ENCODE measurements at regions not wholly inside any gene's neighbourhood (a gene's known extent, or its start where the extent isn't known, plus 50 kb on each side); places are given as distances from the start of the nearest gene placed in this dataset.
A peak's percentile ranks its signal among the peaks of the same experiment; 100 is the strongest.

DNA sequence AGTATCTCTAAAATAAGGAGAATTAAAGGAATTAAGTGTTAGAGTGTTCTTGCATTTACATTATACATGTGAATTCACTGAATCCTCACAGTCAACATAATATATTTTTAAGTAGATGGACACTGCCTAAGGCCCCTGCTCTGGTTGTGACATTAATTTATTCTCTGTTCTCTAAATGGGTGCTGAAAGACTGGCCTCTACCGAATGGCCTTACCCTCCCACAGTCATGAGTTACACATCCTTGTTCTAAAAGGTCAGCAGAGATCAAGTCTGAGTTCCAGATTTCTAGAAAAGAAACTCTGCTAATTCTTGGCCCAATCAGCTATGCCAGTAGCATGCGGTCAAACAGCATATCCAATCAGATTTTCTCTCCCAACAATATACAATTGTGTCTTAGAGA is 193.2 kb downstream of the TM2D1 start:
- no peak for TF ChIP-seq CTCF (IDR thresholded peaks at IDR 0.05; ENCODE audit: unreplicated experiment in 3 of 3)
- H3K4me1 Mint-ChIP-seq, result no peaks in the 10 kb centered on the region
- no peak overlapping the region for H3K27ac Mint-ChIP-seq
- H3K4me3 Mint-ChIP-seq, result no peak overlapping the region
- no peaks in the 10 kb centered on the region for H3K36me3 Mint-ChIP-seq (ENCODE audit: low read depth)
- peaks cover 4% of the 10 kb centered on the region for H3K27me3 Mint-ChIP-seq (ENCODE audit: low read depth)
- no peaks in the 10 kb centered on the region for H3K9me3 Mint-ChIP-seq

GRCh38 chr1:61523893-61524605 is 200.9 kb downstream of the TM2D1 start:
- Mint-ChIP-seq H3K9me3 (no peaks in the 10 kb centered on the region), H3K27me3 (ENCODE audit: low read depth) (peaks cover 4% of the 10 kb centered on the region), H3K4me1 (peaks cover 20% of the 10 kb centered on the region), H3K36me3 (ENCODE audit: low read depth) (no peaks in the 10 kb centered on the region), H3K4me3 (no peak overlapping the region), H3K27ac (peak overlapping the region in 2 of 3 experiments; percentile 47 to 49)
- no peak for TF ChIP-seq CTCF (IDR thresholded peaks at IDR 0.05; ENCODE audit: unreplicated experiment in 3 of 3)

- Mint-ChIP-seq H3K4me1 (peaks cover 20% of the 10 kb centered on the region), H3K36me3 (ENCODE audit: low read depth) (no peaks in the 10 kb centered on the region), H3K9me3 (no peaks in the 10 kb centered on the region), H3K27ac (no peak overlapping the region), H3K4me3 (no peak overlapping the region), H3K27me3 (ENCODE audit: low read depth) (peaks cover 3% of the 10 kb centered on the region)
- TF ChIP-seq CTCF (IDR thresholded peaks at IDR 0.05; ENCODE audit: unreplicated experiment in 3 of 3), result no peak
These were observed 201.7 kb downstream of the TM2D1 start for GRCh38 chr1:61523229-61523628.

GRCh38 chr1:61520401-61520800 is 204.5 kb downstream of the TM2D1 start:
- no peak overlapping the region for H3K4me3 Mint-ChIP-seq
- H3K36me3 Mint-ChIP-seq (ENCODE audit: low read depth), result no peaks in the 10 kb centered on the region
- no peak for TF ChIP-seq CTCF (IDR thresholded peaks at IDR 0.05; ENCODE audit: unreplicated experiment in 3 of 3)

GRCh38 chr1:61519631-61520030 is 205.3 kb downstream of the TM2D1 start:
- Mint-ChIP-seq H3K27ac (no peak overlapping the region), H3K27me3 (ENCODE audit: low read depth) (no peaks in the 10 kb centered on the region), H3K9me3 (peaks cover 2% of the 10 kb centered on the region), H3K4me3 (no peak overlapping the region), H3K4me1 (peaks cover 12% of the 10 kb centered on the region), H3K36me3 (ENCODE audit: low read depth) (no peaks in the 10 kb centered on the region)
- TF ChIP-seq CTCF (IDR thresholded peaks at IDR 0.05; ENCODE audit: unreplicated experiment in 3 of 3), result no peak

More at GRCh38 chr1:61520401-61520800, 204.5 kb downstream of the TM2D1 start:
- Mint-ChIP-seq H3K9me3 (no peaks in the 10 kb centered on the region), H3K27ac (no peak overlapping the region), H3K27me3 (ENCODE audit: low read depth) (no peaks in the 10 kb centered on the region), H3K4me1 (peaks cover 20% of the 10 kb centered on the region)
